ENCODE measurements at regions not wholly inside any gene's neighbourhood (a gene's known extent, or its start where the extent isn't known, plus 50 kb on each side); places are given as distances from the start of the nearest gene placed in this dataset.

GRCh38 chr14:29166507-29166906 is 399.9 kb downstream of the FOXG1 start:
- H4K20me1 ChIP-seq (ENCODE audit: control insufficient read depth, insufficient read depth, insufficient read length): no peaks in the 10 kb centered on the region
- no peak overlapping the region for H2BK5ac ChIP-seq (ENCODE audit: insufficient read length, low read length)
- H2BK120ac ChIP-seq (ENCODE audit: low read depth, low read length, poor library complexity, severe bottlenecking): no peak overlapping the region
- Mint-ChIP-seq H3K4me3 (no peak overlapping the region), H3K36me3 (ENCODE audit: insufficient read depth in 1 of 3, low read depth in 3 of 3) (peaks cover 0 to 14% (median 0%) of the 10 kb centered on the region in 3 experiments; a peak in 3 of 7 replicates), H3K27me3 (ENCODE audit: low read depth) (no peaks in the 10 kb centered on the region), H3K9me3 (peaks cover 2 to 7% of the 10 kb centered on the region in 2 experiments; a peak in 2 of 5 replicates), H3K4me1 (no peaks in the 10 kb centered on the region), H3K27ac (no peak overlapping the region)
- H3K79me2 ChIP-seq (ENCODE audit: insufficient read depth, low read length): no peaks in the 10 kb centered on the region
- DNase-seq: peak; percentile 26
- no peak overlapping the region for H4K91ac ChIP-seq (ENCODE audit: insufficient read length, low read depth, low read length)
- H3K4ac ChIP-seq (ENCODE audit: low read depth, low read length): no peak overlapping the region
- H3K27ac ChIP-seq (ENCODE audit: insufficient read length, low read depth, low read length): no peak overlapping the region
- H3K79me1 ChIP-seq (ENCODE audit: insufficient read depth, low read depth, low read length, poor library complexity, severe bottlenecking): no peaks in the 10 kb centered on the region
- no peaks in the 10 kb centered on the region for H3K4me1 ChIP-seq (ENCODE audit: insufficient read depth, low read length)
- no peak overlapping the region for H3K4me2 ChIP-seq (ENCODE audit: insufficient read depth, insufficient read length, low read length)
- no peaks in the 10 kb centered on the region for H3K23me2 ChIP-seq (ENCODE audit: insufficient read length, low read depth, low read length, poor library complexity, severe bottlenecking)
- H3K14ac ChIP-seq (ENCODE audit: insufficient read depth, low read length): no peak overlapping the region
- H2BK12ac ChIP-seq (ENCODE audit: insufficient read length, low read depth, low read length): no peak overlapping the region
- no peak overlapping the region for H3K9ac ChIP-seq (ENCODE audit: extremely low read depth, insufficient read length, low read length)
- no peak overlapping the region for H2BK15ac ChIP-seq (ENCODE audit: low read depth, low read length)
- H3K18ac ChIP-seq (ENCODE audit: insufficient read length, low read depth, low read length): no peak overlapping the region
- H2AK5ac ChIP-seq (ENCODE audit: insufficient read length, low read length): no peak overlapping the region
- no CpG with 5 or more reads among the region's 1 CpG for WGBS (ENCODE audit: extremely low coverage, insufficient read length, low lambda C conversion rate)
- H3K23ac ChIP-seq (ENCODE audit: insufficient read length, low read depth, low read length): no peak overlapping the region
- no peaks in the 10 kb centered on the region for H3K9me3 ChIP-seq (ENCODE audit: control insufficient read depth, low read depth, low read length)
- no peak overlapping the region for H3K56ac ChIP-seq (ENCODE audit: insufficient read length, low read depth, low read length)
- no peaks in the 10 kb centered on the region for H3K27me3 ChIP-seq (ENCODE audit: insufficient read depth, low read length)
- H4K5ac ChIP-seq (ENCODE audit: insufficient read length, low read depth, low read length): no peak overlapping the region
- H3T11ph ChIP-seq (ENCODE audit: low read length): no peak overlapping the region
- H2BK20ac ChIP-seq (ENCODE audit: low read depth, low read length, poor library complexity, severe bottlenecking): no peak overlapping the region
- no peak for TF ChIP-seq CTCF (conservative IDR thresholded peaks at IDR 0.05)
- H2AFZ ChIP-seq (ENCODE audit: low read length): no peak overlapping the region
- H4K8ac ChIP-seq (replicated peaks; ENCODE audit: insufficient read length, low read depth, low read length): no peak overlapping the region

Measured in H9 (cell line).